ENCODE measurements at regions not wholly inside any gene's neighbourhood (a gene's known extent, or its start where the extent isn't known, plus 50 kb on each side); places are given as distances from the start of the nearest gene placed in this dataset.
A peak's percentile ranks its signal among the peaks of the same experiment; 100 is the strongest.

DNA sequence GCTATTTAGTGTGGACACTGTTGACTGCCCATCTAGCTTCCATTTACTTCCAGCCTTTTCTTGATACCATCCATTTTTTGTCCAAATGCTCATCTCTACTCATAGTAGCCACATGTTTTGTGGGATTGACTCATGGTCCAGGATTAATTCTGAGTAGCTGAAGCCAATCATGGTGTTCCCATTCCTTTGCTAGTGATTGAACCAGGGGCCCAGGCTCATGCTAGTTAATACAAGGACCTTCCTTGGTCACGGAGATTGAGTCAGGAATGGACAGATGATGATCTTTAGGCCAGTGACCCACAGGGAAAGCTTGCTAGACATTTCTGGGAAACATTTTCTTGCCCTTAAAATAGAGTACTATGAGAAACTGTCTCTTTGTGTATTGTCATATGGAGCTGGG lies 272.9 kb upstream of the RIOK2 start:
- TF ChIP-seq, protein P1, sequence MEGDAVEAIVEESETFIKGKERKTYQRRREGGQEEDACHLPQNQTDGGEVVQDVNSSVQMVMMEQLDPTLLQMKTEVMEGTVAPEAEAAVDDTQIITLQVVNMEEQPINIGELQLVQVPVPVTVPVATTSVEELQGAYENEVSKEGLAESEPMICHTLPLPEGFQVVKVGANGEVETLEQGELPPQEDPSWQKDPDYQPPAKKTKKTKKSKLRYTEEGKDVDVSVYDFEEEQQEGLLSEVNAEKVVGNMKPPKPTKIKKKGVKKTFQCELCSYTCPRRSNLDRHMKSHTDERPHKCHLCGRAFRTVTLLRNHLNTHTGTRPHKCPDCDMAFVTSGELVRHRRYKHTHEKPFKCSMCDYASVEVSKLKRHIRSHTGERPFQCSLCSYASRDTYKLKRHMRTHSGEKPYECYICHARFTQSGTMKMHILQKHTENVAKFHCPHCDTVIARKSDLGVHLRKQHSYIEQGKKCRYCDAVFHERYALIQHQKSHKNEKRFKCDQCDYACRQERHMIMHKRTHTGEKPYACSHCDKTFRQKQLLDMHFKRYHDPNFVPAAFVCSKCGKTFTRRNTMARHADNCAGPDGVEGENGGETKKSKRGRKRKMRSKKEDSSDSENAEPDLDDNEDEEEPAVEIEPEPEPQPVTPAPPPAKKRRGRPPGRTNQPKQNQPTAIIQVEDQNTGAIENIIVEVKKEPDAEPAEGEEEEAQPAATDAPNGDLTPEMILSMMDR (IDR thresholded peaks at IDR 0.05) = no peak
- H3K27me3 ChIP-seq = no peaks in the 10 kb centered on the region
- ATAC-seq = no peak
- DNase-seq = no peak
- no peak overlapping the region for H3K4me3 ChIP-seq
- H3K36me3 ChIP-seq = no peaks in the 10 kb centered on the region
- H3K4me1 ChIP-seq = no peaks in the 10 kb centered on the region
- no peaks in the 10 kb centered on the region for H3K9me3 ChIP-seq
- no peak overlapping the region for H3K27ac ChIP-seq
- intact Hi-C loops (cut with DNase I) = no loop called here

DNA sequence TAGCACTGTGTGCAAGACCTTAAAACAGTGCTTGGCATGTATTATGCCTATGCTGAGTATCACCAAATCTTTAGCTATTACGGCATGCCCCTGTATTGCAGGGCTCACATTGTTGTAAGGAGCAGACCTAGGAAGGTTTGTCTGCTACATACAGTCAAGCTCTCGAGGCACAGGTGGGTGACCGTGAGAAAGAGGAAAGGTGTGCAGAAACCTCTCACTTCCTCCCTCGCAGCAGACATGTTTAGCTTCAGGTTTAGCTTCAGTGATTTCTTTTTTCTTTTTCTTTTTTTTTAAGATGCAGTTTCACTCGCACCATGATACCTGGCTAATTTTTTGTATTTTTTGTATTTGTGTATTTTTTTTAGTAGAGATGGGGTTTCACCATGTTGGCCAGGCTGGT lies 275.8 kb upstream of the RIOK2 start:
- Histone ChIP-seq H3K9me3 (no peaks in the 10 kb centered on the region), H3K27me3 (no peaks in the 10 kb centered on the region), H3K36me3 (no peaks in the 10 kb centered on the region), H3K4me1 (no peaks in the 10 kb centered on the region), H3K27ac (no peak overlapping the region), H3K4me3 (no peak overlapping the region)
- intact Hi-C loops (cut with DNase I) = no loop called here
- TF ChIP-seq, protein P1 (IDR thresholded peaks at IDR 0.05) = no peak
- ATAC-seq (no peak), DNase-seq (no peak)

DNA sequence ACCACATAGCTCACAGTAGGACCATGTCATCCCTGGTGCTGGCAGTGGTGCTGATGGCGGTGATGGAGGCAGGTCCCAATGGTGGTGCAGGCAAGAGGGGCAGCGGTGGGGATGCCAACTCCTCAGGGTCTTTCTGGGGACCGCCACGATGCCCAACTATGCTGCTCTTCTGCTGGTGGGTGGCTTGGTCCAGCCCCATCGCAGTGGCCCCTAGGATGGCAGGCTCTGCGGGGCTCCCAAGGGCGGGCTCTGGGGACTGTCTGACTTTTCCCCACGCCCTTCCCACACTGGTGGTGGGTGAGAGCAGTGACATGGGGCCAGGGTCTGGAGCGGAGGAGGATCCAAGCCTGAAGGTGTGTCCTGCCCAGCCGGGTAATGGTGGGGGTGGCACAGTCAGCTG lies 288.9 kb upstream of the RIOK2 start:
- H3K9me3 ChIP-seq = no peaks in the 10 kb centered on the region
- H3K27ac ChIP-seq = no peak overlapping the region
- no peaks in the 10 kb centered on the region for H3K4me1 ChIP-seq
- no peaks in the 10 kb centered on the region for H3K36me3 ChIP-seq
- intact Hi-C loops (cut with DNase I) = no loop called here
- TF ChIP-seq, protein P1 (IDR thresholded peaks at IDR 0.05) = no peak
- DNase-seq = peak; percentile 60
- H3K4me3 ChIP-seq = no peak overlapping the region
- H3K27me3 ChIP-seq = no peaks in the 10 kb centered on the region
- peak; percentile 36 for ATAC-seq

DNA sequence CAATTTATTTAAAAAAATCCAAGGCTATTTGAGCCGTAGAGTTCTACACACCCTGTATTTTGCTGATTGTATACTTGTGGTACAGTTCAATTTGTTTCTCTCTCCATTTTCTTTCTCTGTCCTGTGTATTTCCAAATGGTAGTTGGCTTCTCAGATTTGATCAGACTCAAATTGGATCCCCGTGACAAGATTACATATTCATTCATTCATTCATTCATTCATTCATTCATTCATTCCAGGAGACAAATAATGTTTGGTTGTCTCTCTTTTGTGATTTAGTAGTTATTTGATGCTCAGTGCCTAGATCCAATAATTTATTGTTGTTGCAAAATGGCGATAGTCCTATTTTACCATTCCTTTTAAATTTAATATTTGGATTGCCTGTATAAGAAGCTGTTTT lies 292.8 kb upstream of the RIOK2 start:
- no peaks in the 10 kb centered on the region for H3K36me3 ChIP-seq
- DNase-seq (no peak), ATAC-seq (no peak)
- H3K27me3 ChIP-seq = no peaks in the 10 kb centered on the region
- no peaks in the 10 kb centered on the region for H3K4me1 ChIP-seq
- H3K27ac ChIP-seq = no peak overlapping the region
- H3K4me3 ChIP-seq = no peak overlapping the region
- intact Hi-C loops (cut with DNase I) = no loop called here
- TF ChIP-seq, protein P1 (IDR thresholded peaks at IDR 0.05) = no peak
- H3K9me3 ChIP-seq = no peaks in the 10 kb centered on the region

DNA sequence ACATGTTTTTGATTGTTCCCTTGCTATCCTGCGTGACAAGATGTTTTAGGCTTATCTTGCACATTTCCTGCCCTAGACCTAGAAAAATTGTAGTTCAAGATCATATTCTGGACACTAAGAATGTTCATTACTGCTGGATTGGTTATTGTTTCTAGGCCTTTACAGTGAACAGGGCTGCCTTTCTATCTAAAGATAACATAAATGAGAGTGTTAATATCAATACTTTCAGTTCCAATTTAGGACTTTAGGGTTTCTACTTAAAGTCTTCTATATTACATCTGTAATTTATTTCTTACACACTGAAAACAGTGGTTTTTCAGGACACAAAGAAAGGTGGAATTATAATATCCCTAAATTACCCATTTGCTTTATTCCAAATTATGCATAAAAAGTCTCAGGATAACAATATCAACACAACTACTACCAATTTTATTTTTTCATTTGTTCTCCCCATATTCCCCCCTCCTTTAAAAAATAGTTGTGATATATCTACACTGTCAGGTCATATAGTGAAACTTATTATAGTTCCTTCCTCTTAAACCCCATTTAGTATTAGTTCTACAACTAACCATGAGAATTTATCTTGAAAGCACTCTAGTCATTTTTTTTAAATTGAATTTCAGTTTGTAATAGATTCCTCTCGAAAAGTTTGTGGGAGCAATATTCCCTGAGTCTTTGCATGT lies 293.9 kb upstream of the RIOK2 start:
- DNase-seq (no peak), ATAC-seq (no peak)
- intact Hi-C loops (cut with DNase I) = no loop called here
- no peaks in the 10 kb centered on the region for H3K4me1 ChIP-seq
- no peaks in the 10 kb centered on the region for H3K36me3 ChIP-seq
- TF ChIP-seq, protein P1 (IDR thresholded peaks at IDR 0.05) = no peak
- no peak overlapping the region for H3K27ac ChIP-seq
- H3K4me3 ChIP-seq = no peak overlapping the region
- H3K9me3 ChIP-seq = no peaks in the 10 kb centered on the region
- no peaks in the 10 kb centered on the region for H3K27me3 ChIP-seq

DNA sequence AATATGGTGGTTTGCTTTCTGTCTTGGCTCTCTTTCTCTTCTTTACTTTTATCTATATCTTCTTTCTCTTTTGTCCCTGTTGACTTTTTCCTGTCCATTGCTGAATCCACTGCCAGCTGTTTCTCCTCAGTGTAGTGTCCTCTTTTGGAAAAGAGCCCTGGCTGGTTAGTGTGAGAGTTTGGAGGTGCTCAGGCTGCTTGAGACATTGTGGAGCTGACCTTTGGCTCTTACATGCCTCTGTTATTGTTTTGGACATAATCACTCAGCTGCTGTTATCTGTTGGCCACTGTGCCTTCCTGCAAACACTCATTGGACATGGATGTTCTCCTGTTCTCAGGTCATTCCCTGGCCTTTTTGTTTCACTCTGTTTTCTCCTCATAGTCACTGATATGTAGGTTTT lies 295.4 kb upstream of the RIOK2 start:
- intact Hi-C loops (cut with DNase I) = no loop called here
- TF ChIP-seq, protein P1 (IDR thresholded peaks at IDR 0.05) = no peak
- Histone ChIP-seq H3K36me3 (no peaks in the 10 kb centered on the region), H3K4me1 (no peaks in the 10 kb centered on the region), H3K4me3 (no peak overlapping the region), H3K9me3 (no peaks in the 10 kb centered on the region), H3K27me3 (no peaks in the 10 kb centered on the region), H3K27ac (no peak overlapping the region)
- DNase-seq = no peak
- ATAC-seq = no peak

Measured in upper lobe of right lung (tissue), 1 donor.